ENCODE measurements at regions not wholly inside any gene's neighbourhood (a gene's known extent, or its start where the extent isn't known, plus 50 kb on each side); places are given as distances from the start of the nearest gene placed in this dataset.

DNA sequence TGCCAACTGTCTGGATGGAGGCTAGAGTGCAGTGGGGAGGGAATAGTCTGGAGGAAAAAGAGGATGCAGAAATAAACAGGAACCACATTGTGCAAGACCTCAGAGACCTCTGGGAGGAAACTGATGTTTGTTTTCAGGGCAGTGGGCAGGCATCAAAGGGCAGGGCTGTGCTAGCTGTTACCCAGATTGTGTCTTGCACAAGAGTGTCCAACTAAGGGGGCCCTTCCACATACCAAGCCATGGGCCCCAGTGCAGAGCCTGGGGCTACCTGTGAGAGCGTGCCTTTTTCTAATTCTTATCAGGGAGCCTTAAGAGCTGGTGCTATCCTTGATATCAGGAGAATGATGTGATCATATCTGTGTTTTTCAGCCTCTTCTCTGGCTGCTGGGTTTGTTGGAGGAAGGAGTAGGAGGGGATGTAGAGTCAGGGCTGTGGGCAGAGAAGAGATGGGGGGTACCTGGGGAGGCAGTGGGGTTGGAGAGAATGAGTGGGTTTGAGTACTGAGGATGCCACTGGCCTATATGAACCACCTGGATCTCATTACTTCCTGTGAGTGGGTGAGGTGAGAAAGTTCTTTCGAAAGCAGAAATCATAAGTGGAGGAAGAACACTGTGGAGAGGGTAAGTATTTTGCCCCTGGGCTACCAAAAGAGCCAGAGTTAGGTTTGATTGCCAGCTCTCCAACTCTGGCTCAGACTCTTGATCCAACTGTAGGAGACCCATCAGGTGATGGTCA lies 259.2 kb upstream of the CRY1 start:
- no peak overlapping the region for H3K27ac Mint-ChIP-seq
- no peak for ATAC-seq

More for the DNA sequence above, 259.2 kb upstream of the CRY1 start:
- Histone ChIP-seq H3F3A (replicated peaks; ENCODE audit: low read depth) (no peaks in the 10 kb centered on the region), H4K20me1 (replicated peaks; ENCODE audit: insufficient read depth) (no peaks in the 10 kb centered on the region), H2AFZ (no peak overlapping the region), H3K9me2 (ENCODE audit: insufficient read depth) (no peaks in the 10 kb centered on the region), H3K4me3 (no peak overlapping the region), H3K4me1 (ENCODE audit: insufficient read depth) (no peaks in the 10 kb centered on the region), H3K36me3 (ENCODE audit: insufficient read depth) (no peaks in the 10 kb centered on the region; the same call in 1 of the 2 replicates), H3K27me3 (ENCODE audit: insufficient read depth) (no peaks in the 10 kb centered on the region), H3K27ac (ENCODE audit: low read depth) (no peak overlapping the region), H3K4me2 (no peak overlapping the region), H3K79me2 (replicated peaks; ENCODE audit: insufficient read depth) (no peaks in the 10 kb centered on the region)
- H3K9me3 Mint-ChIP-seq: peaks cover 19% of the 10 kb centered on the region
- no peak for TF ChIP-seq ZNF114 (CRISPR knock-in tag; IDR thresholded peaks at IDR 0.05)
- TF ChIP-seq, protein P1, sequence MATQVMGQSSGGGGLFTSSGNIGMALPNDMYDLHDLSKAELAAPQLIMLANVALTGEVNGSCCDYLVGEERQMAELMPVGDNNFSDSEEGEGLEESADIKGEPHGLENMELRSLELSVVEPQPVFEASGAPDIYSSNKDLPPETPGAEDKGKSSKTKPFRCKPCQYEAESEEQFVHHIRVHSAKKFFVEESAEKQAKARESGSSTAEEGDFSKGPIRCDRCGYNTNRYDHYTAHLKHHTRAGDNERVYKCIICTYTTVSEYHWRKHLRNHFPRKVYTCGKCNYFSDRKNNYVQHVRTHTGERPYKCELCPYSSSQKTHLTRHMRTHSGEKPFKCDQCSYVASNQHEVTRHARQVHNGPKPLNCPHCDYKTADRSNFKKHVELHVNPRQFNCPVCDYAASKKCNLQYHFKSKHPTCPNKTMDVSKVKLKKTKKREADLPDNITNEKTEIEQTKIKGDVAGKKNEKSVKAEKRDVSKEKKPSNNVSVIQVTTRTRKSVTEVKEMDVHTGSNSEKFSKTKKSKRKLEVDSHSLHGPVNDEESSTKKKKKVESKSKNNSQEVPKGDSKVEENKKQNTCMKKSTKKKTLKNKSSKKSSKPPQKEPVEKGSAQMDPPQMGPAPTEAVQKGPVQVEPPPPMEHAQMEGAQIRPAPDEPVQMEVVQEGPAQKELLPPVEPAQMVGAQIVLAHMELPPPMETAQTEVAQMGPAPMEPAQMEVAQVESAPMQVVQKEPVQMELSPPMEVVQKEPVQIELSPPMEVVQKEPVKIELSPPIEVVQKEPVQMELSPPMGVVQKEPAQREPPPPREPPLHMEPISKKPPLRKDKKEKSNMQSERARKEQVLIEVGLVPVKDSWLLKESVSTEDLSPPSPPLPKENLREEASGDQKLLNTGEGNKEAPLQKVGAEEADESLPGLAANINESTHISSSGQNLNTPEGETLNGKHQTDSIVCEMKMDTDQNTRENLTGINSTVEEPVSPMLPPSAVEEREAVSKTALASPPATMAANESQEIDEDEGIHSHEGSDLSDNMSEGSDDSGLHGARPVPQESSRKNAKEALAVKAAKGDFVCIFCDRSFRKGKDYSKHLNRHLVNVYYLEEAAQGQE (IDR thresholded peaks at IDR 0.05; ENCODE audit: unreplicated experiment): no peak
- TF ChIP-seq ZNF331 (CRISPR knock-in tag; IDR thresholded peaks at IDR 0.05; ENCODE audit: low read depth): no peak
- TF ChIP-seq STAT1 (IDR thresholded peaks at IDR 0.05; ENCODE audit: unreplicated experiment): no peak
- no peak for TF ChIP-seq NANOG (IDR thresholded peaks at IDR 0.05; ENCODE audit: borderline replicate concordance)
- TF ChIP-seq, protein P2, sequence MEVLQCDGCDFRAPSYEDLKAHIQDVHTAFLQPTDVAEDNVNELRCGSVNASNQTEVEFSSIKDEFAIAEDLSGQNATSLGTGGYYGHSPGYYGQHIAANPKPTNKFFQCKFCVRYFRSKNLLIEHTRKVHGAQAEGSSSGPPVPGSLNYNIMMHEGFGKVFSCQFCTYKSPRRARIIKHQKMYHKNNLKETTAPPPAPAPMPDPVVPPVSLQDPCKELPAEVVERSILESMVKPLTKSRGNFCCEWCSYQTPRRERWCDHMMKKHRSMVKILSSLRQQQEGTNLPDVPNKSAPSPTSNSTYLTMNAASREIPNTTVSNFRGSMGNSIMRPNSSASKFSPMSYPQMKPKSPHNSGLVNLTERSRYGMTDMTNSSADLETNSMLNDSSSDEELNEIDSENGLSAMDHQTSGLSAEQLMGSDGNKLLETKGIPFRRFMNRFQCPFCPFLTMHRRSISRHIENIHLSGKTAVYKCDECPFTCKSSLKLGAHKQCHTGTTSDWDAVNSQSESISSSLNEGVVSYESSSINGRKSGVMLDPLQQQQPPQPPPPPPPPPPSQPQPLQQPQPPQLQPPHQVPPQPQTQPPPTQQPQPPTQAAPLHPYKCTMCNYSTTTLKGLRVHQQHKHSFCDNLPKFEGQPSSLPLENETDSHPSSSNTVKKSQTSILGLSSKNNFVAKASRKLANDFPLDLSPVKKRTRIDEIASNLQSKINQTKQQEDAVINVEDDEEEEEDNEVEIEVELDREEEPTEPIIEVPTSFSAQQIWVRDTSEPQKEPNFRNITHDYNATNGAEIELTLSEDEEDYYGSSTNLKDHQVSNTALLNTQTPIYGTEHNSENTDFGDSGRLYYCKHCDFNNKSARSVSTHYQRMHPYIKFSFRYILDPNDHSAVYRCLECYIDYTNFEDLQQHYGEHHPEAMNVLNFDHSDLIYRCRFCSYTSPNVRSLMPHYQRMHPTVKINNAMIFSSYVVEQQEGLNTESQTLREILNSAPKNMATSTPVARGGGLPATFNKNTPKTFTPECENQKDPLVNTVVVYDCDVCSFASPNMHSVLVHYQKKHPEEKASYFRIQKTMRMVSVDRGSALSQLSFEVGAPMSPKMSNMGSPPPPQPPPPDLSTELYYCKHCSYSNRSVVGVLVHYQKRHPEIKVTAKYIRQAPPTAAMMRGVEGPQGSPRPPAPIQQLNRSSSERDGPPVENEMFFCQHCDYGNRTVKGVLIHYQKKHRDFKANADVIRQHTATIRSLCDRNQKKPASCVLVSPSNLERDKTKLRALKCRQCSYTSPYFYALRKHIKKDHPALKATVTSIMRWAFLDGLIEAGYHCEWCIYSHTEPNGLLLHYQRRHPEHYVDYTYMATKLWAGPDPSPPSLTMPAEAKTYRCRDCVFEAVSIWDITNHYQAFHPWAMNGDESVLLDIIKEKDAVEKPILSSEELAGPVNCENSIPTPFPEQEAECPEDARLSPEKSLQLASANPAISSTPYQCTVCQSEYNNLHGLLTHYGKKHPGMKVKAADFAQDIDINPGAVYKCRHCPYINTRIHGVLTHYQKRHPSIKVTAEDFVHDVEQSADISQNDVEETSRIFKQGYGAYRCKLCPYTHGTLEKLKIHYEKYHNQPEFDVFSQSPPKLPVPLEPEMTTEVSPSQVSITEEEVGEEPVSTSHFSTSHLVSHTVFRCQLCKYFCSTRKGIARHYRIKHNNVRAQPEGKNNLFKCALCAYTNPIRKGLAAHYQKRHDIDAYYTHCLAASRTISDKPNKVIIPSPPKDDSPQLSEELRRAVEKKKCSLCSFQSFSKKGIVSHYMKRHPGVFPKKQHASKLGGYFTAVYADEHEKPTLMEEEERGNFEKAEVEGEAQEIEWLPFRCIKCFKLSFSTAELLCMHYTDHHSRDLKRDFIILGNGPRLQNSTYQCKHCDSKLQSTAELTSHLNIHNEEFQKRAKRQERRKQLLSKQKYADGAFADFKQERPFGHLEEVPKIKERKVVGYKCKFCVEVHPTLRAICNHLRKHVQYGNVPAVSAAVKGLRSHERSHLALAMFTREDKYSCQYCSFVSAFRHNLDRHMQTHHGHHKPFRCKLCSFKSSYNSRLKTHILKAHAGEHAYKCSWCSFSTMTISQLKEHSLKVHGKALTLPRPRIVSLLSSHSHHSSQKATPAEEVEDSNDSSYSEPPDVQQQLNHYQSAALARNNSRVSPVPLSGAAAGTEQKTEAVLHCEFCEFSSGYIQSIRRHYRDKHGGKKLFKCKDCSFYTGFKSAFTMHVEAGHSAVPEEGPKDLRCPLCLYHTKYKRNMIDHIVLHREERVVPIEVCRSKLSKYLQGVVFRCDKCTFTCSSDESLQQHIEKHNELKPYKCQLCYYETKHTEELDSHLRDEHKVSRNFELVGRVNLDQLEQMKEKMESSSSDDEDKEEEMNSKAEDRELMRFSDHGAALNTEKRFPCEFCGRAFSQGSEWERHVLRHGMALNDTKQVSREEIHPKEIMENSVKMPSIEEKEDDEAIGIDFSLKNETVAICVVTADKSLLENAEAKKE (CRISPR knock-in tag; IDR thresholded peaks at IDR 0.05): no peak
- TF ChIP-seq POLR2AphosphoS5 (IDR thresholded peaks at IDR 0.05; ENCODE audit: low read depth): no peak
- TF ChIP-seq, protein P3, sequence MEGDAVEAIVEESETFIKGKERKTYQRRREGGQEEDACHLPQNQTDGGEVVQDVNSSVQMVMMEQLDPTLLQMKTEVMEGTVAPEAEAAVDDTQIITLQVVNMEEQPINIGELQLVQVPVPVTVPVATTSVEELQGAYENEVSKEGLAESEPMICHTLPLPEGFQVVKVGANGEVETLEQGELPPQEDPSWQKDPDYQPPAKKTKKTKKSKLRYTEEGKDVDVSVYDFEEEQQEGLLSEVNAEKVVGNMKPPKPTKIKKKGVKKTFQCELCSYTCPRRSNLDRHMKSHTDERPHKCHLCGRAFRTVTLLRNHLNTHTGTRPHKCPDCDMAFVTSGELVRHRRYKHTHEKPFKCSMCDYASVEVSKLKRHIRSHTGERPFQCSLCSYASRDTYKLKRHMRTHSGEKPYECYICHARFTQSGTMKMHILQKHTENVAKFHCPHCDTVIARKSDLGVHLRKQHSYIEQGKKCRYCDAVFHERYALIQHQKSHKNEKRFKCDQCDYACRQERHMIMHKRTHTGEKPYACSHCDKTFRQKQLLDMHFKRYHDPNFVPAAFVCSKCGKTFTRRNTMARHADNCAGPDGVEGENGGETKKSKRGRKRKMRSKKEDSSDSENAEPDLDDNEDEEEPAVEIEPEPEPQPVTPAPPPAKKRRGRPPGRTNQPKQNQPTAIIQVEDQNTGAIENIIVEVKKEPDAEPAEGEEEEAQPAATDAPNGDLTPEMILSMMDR (conservative IDR thresholded peaks at IDR 0.05; ENCODE audit: low read depth in 2 of 2): no peak
- no peak for TF ChIP-seq JUNB (IDR thresholded peaks at IDR 0.05; ENCODE audit: unreplicated experiment)
- TF ChIP-seq EZH2phosphoT487 (IDR thresholded peaks at IDR 0.05; ENCODE audit: unreplicated experiment): no peak
- TF ChIP-seq, protein P4, sequence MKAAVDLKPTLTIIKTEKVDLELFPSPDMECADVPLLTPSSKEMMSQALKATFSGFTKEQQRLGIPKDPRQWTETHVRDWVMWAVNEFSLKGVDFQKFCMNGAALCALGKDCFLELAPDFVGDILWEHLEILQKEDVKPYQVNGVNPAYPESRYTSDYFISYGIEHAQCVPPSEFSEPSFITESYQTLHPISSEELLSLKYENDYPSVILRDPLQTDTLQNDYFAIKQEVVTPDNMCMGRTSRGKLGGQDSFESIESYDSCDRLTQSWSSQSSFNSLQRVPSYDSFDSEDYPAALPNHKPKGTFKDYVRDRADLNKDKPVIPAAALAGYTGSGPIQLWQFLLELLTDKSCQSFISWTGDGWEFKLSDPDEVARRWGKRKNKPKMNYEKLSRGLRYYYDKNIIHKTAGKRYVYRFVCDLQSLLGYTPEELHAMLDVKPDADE (IDR thresholded peaks at IDR 0.05): no peak
- no peak for TF ChIP-seq EZH2 (IDR thresholded peaks at IDR 0.05; ENCODE audit: low read depth, unreplicated experiment)
- TF ChIP-seq CREB1 (CRISPR knock-in tag; IDR thresholded peaks at IDR 0.05; ENCODE audit: low read depth): no peak
- no peaks in the 10 kb centered on the region; the same call in 2 of the 3 replicates for H3K4me1 Mint-ChIP-seq
- H3K27me3 Mint-ChIP-seq (ENCODE audit: insufficient read depth, low read depth, poor library complexity): peaks cover 2% of the 10 kb centered on the region
- H3K36me3 Mint-ChIP-seq (ENCODE audit: low read depth): peaks cover 9% of the 10 kb centered on the region; the same call in 2 of the 3 replicates
- DNase-seq (ENCODE audit: low spot score): no peak
- H3K4me3 Mint-ChIP-seq: no peak overlapping the region

Measured in GM23338 (cell line).